ENCODE measurements at regions not wholly inside any gene's neighbourhood (a gene's known extent, or its start where the extent isn't known, plus 50 kb on each side); places are given as distances from the start of the nearest gene placed in this dataset.

- Histone ChIP-seq H3K4me2 (ENCODE audit: low read depth, low read length) (no peak overlapping the region), H3K4me1 (ENCODE audit: insufficient read depth, low read length) (peaks cover 24% of the 10 kb centered on the region; the same call in 1 of the 2 replicates), H3K79me2 (ENCODE audit: insufficient read depth, low read length) (no peaks in the 10 kb centered on the region), H3K9ac (ENCODE audit: insufficient read depth, low read depth, low read length) (no peak overlapping the region), H4K20me1 (ENCODE audit: insufficient read depth, low read length) (no peaks in the 10 kb centered on the region), H3K27ac (ENCODE audit: extremely low read length, insufficient read depth, low read length) (no peak overlapping the region), H3K27me3 (ENCODE audit: control insufficient read depth in 1 of 2, insufficient read depth in 2 of 2, low read length in 2 of 2) (no peaks in the 10 kb centered on the region), H3K9me3 (ENCODE audit: low read length) (peaks cover 43% of the 10 kb centered on the region), H3K4me3 (replicated peaks in 1 of 3; ENCODE audit: insufficient read depth in 1 of 3, low read depth in 2 of 3, low read length in 3 of 3) (no peak overlapping the region), H2AFZ (ENCODE audit: low read length) (no peak overlapping the region), H3K36me3 (replicated peaks in 1 of 2; ENCODE audit: control insufficient read depth in 1 of 2, insufficient read depth in 2 of 2, low read length in 2 of 2) (no peaks in the 10 kb centered on the region)
- ChIA-PET POLR2A (no interaction called here), CTCF (ENCODE audit: low intra/inter-chr PET ratio, low total read pairs) (no interaction called here)
- in situ Hi-C loops (cut with HindIII; ENCODE audit: extremely low pct_ligation_motif_present, low pct_unique_long_range_greater_than_20kb) (no loop called here), intact Hi-C loops (cut with micrococcal nuclease; ENCODE audit: unreplicated experiment) (no loop called here)
- DNase-seq (ENCODE audit: low spot score) (no peak), ATAC-seq (no peak), FAIRE-seq (no peak)
- BruUV-seq (replicated peaks) = no TSS peak
- 66% methylated on average over 3 of the region's 3 CpGs for WGBS (ENCODE audit: low lambda C conversion rate)
- TF ChIP-seq, protein P1, sequence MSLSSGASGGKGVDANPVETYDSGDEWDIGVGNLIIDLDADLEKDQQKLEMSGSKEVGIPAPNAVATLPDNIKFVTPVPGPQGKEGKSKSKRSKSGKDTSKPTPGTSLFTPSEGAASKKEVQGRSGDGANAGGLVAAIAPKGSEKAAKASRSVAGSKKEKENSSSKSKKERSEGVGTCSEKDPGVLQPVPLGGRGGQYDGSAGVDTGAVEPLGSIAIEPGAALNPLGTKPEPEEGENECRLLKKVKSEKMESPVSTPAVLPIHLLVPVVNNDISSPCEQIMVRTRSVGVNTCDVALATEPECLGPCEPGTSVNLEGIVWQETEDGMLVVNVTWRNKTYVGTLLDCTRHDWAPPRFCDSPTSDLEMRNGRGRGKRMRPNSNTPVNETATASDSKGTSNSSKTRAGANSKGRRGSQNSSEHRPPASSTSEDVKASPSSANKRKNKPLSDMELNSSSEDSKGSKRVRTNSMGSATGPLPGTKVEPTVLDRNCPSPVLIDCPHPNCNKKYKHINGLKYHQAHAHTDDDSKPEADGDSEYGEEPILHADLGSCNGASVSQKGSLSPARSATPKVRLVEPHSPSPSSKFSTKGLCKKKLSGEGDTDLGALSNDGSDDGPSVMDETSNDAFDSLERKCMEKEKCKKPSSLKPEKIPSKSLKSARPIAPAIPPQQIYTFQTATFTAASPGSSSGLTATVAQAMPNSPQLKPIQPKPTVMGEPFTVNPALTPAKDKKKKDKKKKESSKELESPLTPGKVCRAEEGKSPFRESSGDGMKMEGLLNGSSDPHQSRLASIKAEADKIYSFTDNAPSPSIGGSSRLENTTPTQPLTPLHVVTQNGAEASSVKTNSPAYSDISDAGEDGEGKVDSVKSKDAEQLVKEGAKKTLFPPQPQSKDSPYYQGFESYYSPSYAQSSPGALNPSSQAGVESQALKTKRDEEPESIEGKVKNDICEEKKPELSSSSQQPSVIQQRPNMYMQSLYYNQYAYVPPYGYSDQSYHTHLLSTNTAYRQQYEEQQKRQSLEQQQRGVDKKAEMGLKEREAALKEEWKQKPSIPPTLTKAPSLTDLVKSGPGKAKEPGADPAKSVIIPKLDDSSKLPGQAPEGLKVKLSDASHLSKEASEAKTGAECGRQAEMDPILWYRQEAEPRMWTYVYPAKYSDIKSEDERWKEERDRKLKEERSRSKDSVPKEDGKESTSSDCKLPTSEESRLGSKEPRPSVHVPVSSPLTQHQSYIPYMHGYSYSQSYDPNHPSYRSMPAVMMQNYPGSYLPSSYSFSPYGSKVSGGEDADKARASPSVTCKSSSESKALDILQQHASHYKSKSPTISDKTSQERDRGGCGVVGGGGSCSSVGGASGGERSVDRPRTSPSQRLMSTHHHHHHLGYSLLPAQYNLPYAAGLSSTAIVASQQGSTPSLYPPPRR (CRISPR knock-in tag; IDR thresholded peaks at IDR 0.05; ENCODE audit: borderline replicate concordance) = no peak
- no peak for TF ChIP-seq BRF2 (CRISPR knock-in tag; IDR thresholded peaks at IDR 0.05)
- no peak for TF ChIP-seq CC2D1A (CRISPR knock-in tag; IDR thresholded peaks at IDR 0.05)
- no peak for TF ChIP-seq CHD2 (IDR thresholded peaks at IDR 0.05; ENCODE audit: low read depth, low read length)
- TF ChIP-seq, protein P2, sequence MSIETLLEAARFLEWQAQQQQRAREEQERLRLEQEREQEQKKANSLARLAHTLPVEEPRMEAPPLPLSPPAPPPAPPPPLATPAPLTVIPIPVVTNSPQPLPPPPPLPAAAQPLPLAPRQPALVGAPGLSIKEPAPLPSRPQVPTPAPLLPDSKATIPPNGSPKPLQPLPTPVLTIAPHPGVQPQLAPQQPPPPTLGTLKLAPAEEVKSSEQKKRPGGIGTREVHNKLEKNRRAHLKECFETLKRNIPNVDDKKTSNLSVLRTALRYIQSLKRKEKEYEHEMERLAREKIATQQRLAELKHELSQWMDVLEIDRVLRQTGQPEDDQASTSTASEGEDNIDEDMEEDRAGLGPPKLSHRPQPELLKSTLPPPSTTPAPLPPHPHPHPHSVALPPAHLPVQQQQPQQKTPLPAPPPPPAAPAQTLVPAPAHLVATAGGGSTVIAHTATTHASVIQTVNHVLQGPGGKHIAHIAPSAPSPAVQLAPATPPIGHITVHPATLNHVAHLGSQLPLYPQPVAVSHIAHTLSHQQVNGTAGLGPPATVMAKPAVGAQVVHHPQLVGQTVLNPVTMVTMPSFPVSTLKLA (IDR thresholded peaks at IDR 0.05) = no peak
- no peak for TF ChIP-seq HNRNPLL (IDR thresholded peaks at IDR 0.05; ENCODE audit: low read depth, low read length, poor library complexity, severe bottlenecking)
- no peak for TF ChIP-seq ZSCAN31 (CRISPR knock-in tag; IDR thresholded peaks at IDR 0.05; ENCODE audit: low read depth)
- TF ChIP-seq TARDBP (CRISPR knock-in tag; IDR thresholded peaks at IDR 0.05) = no peak
- TF ChIP-seq, protein P3, sequence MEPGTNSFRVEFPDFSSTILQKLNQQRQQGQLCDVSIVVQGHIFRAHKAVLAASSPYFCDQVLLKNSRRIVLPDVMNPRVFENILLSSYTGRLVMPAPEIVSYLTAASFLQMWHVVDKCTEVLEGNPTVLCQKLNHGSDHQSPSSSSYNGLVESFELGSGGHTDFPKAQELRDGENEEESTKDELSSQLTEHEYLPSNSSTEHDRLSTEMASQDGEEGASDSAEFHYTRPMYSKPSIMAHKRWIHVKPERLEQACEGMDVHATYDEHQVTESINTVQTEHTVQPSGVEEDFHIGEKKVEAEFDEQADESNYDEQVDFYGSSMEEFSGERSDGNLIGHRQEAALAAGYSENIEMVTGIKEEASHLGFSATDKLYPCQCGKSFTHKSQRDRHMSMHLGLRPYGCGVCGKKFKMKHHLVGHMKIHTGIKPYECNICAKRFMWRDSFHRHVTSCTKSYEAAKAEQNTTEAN (CRISPR knock-in tag; conservative IDR thresholded peaks at IDR 0.05) = no peak
- no peak for TF ChIP-seq PHF20 (CRISPR knock-in tag; IDR thresholded peaks at IDR 0.05)
- no peak for TF ChIP-seq EP300 (IDR thresholded peaks at IDR 0.05; ENCODE audit: low read depth in 2 of 2, low read length in 2 of 2)
- TF ChIP-seq EP300 (CRISPR knock-in tag; IDR thresholded peaks at IDR 0.05; ENCODE audit: borderline replicate concordance) = no peak
- TF ChIP-seq ZBTB10 (CRISPR knock-in tag; IDR thresholded peaks at IDR 0.05; ENCODE audit: borderline replicate concordance) = no peak
Measured at GRCh38 chr11:106479646-106480045, 402.2 kb downstream of the AASDHPPT start.
